CD4-positive, alpha-beta T cell (primary cell): ENCODE measurements at regions not wholly inside any gene's neighbourhood (a gene's known extent, or its start where the extent isn't known, plus 50 kb on each side); places are given as distances from the start of the nearest gene placed in this dataset.

Experiments used
- ATAC-seq: fragments of 200-7000 bp; cut with Tn5 transposase; one replicate; pipeline ENCODE4 v1.10.0; 2022; ENCODE audit warnings: mild to moderate bottlenecking; ENCODE audit not compliant: poor library complexity
- CTCF ChIA-PET: fragments of 350-600 bp; sonication (Branson Sonifier 250); formaldehyde crosslinking; loops from one replicate; lab custom pipeline; 2021; ENCODE audit warnings: antibody characterized with exemption, inconsistent platforms; lab: Charles Lee
- POLR2A ChIA-PET: fragments of 350-600 bp; sonication (Branson Sonifier 250); formaldehyde crosslinking; loops from one replicate; lab custom pipeline; 2021; ENCODE audit warnings: antibody characterized with exemption, inconsistent platforms; lab: Charles Lee
- DNase-seq, 14 experiments: peaks; one replicate each; pipeline ENCODE4 v3.0.0-alpha.2; 2013 to 2020; ENCODE audit warnings: mixed read lengths in 2 of 14
- H3K27ac ChIP-seq, 2 donors: one replicate each; pipeline versions ENCODE4 v1.5.1 to v1.7.0; 2013; ENCODE audit warnings: low read length in 2 of 2, low read depth in 1 of 2, mild to moderate bottlenecking in 1 of 2
- H3K27me3 ChIP-seq, 2 experiments: 1 replicate in 1 of 2; 2 replicates in 1 of 2; pipeline versions ENCODE4 v1.6.1 to v1.7.0; 2013; ENCODE audit warnings: low read length in 2 of 2, control low read depth in 1 of 2, mild to moderate bottlenecking in 1 of 2, moderate library complexity in 1 of 2; ENCODE audit not compliant: insufficient read depth in 2 of 2, control insufficient read depth in 1 of 2
- H3K36me3 ChIP-seq: one replicate; pipeline ENCODE4 v1.6.1; 2013; ENCODE audit warnings: low read length, control low read depth; ENCODE audit not compliant: insufficient read depth
- H3K4me1 ChIP-seq: one replicate; pipeline ENCODE4 v1.6.1; 2013; ENCODE audit warnings: low read length, control low read depth; ENCODE audit not compliant: insufficient read depth
- H3K4me3 ChIP-seq: one replicate; pipeline ENCODE4 v1.5.1; 2013; ENCODE audit warnings: mild to moderate bottlenecking, low read length, moderate library complexity
- H3K9me3 ChIP-seq, 2 experiments: 1 replicate in 1 of 2; 2 replicates in 1 of 2; pipeline versions ENCODE4 v1.6.1 to v1.7.0; 2013; ENCODE audit warnings: low read length in 2 of 2, mild to moderate bottlenecking in 2 of 2, control low read depth in 1 of 2, moderate library complexity in 1 of 2; ENCODE audit not compliant: control insufficient read depth in 1 of 2, insufficient read depth in 1 of 2
- H3K27ac Mint-ChIP-seq: one replicate; pipeline ENCODE4 v1.8.0; 2020; ENCODE audit warnings: mixed read lengths
- H3K27me3 Mint-ChIP-seq: one replicate; pipeline ENCODE4 v1.8.0; 2021; ENCODE audit warnings: mixed read lengths
- H3K36me3 Mint-ChIP-seq: one replicate; pipeline ENCODE4 v1.8.0; 2021; ENCODE audit warnings: low read depth, mixed read lengths
- H3K4me1 Mint-ChIP-seq: one replicate; pipeline ENCODE4 v1.8.0; 2021; ENCODE audit warnings: low read depth, mixed read lengths
- H3K4me3 Mint-ChIP-seq: one replicate; pipeline ENCODE4 v1.8.0; 2020; ENCODE audit warnings: mild to moderate bottlenecking, mixed read lengths
- H3K9me3 Mint-ChIP-seq: one replicate; pipeline ENCODE4 v1.8.0; 2020; ENCODE audit warnings: mixed read lengths
- intact Hi-C, 2 experiments: fragments of 100-400 bp; cut with DNase I in 1 of 2; cut with micrococcal nuclease in 1 of 2; formaldehyde crosslinking; loops; one replicate each; pipeline versions ENCODE4 v1.15.1 to v1.9.0; 2023 to 2025; cut with DNase I, micrococcal nuclease
- TF ChIP-seq, protein P1 (sequence below): fragments of 200-600 bp; IDR thresholded peaks from one replicate; pipeline ENCODE4 v1.8.0; 2022; ENCODE audit warnings: antibody characterized with exemption, mild to moderate bottlenecking

DNA sequence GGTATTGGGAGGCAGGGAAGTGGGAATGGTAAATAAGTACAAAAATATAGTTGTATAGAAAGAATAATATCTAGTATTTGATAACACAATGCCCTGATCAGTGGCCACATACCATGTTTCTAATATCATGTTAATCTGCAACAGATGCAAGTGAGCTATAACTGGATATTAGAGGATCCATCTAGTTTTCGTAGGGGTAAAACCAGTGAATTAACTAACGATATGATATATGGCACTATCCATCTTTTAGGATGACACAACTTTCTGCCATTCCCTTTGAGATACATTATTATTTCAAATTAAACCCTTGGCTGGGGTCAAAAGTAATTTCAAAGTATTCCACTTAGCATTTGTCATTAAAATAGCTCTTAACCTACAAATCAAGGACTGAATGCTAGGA is 1686.2 kb downstream of the SLITRK1 start:
- intact Hi-C loops = no loop called here
- no peaks in the 10 kb centered on the region for H3K36me3 Mint-ChIP-seq
- no peaks in the 10 kb centered on the region for H3K4me1 ChIP-seq
- TF ChIP-seq, protein P1, sequence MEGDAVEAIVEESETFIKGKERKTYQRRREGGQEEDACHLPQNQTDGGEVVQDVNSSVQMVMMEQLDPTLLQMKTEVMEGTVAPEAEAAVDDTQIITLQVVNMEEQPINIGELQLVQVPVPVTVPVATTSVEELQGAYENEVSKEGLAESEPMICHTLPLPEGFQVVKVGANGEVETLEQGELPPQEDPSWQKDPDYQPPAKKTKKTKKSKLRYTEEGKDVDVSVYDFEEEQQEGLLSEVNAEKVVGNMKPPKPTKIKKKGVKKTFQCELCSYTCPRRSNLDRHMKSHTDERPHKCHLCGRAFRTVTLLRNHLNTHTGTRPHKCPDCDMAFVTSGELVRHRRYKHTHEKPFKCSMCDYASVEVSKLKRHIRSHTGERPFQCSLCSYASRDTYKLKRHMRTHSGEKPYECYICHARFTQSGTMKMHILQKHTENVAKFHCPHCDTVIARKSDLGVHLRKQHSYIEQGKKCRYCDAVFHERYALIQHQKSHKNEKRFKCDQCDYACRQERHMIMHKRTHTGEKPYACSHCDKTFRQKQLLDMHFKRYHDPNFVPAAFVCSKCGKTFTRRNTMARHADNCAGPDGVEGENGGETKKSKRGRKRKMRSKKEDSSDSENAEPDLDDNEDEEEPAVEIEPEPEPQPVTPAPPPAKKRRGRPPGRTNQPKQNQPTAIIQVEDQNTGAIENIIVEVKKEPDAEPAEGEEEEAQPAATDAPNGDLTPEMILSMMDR = no peak
- no peaks in the 10 kb centered on the region for H3K4me1 Mint-ChIP-seq
- H3K27ac Mint-ChIP-seq = no peak overlapping the region
- no peaks in the 10 kb centered on the region for H3K9me3 ChIP-seq
- H3K27me3 ChIP-seq = no peaks in the 10 kb centered on the region
- peaks cover 20% of the 10 kb centered on the region for H3K9me3 Mint-ChIP-seq
- no peak overlapping the region for H3K4me3 ChIP-seq
- no peak for ATAC-seq
- CTCF ChIA-PET = no interaction called here
- no peak for DNase-seq
- no peak overlapping the region for H3K27ac ChIP-seq
- POLR2A ChIA-PET = no interaction called here
- H3K4me3 Mint-ChIP-seq = no peak overlapping the region
- no peaks in the 10 kb centered on the region for H3K27me3 Mint-ChIP-seq
- no peaks in the 10 kb centered on the region for H3K36me3 ChIP-seq

DNA sequence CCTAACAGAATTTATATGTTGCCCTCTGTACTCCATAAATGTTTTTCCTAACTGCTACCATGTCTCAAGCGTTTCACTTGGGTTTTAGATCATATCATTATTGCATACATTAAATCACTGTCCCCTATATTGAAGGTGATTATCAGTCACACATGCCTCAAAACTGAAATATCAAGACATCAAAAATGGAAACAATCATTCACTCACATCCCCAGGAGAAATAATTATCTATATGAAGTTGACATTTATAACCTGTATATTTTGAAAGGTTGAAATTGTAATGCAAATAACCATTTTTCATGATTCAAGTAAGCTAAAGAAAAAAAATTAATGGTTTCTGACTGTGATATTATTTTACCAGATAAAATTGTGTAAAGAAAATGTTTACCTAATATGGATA is 1695.0 kb downstream of the SLITRK1 start:
- Mint-ChIP-seq H3K36me3 (no peaks in the 10 kb centered on the region), H3K4me3 (no peak overlapping the region), H3K27me3 (no peaks in the 10 kb centered on the region), H3K27ac (no peak overlapping the region), H3K9me3 (peaks cover 19% of the 10 kb centered on the region), H3K4me1 (no peaks in the 10 kb centered on the region)
- Histone ChIP-seq H3K27ac (no peak overlapping the region), H3K36me3 (no peaks in the 10 kb centered on the region), H3K27me3 (no peaks in the 10 kb centered on the region), H3K4me3 (no peak overlapping the region), H3K9me3 (no peaks in the 10 kb centered on the region), H3K4me1 (no peaks in the 10 kb centered on the region)
- TF ChIP-seq, protein P1 = no peak
- ATAC-seq (no peak), DNase-seq (no peak)
- ChIA-PET POLR2A (no interaction called here), CTCF (no interaction called here)
- intact Hi-C loops = no loop called here

DNA sequence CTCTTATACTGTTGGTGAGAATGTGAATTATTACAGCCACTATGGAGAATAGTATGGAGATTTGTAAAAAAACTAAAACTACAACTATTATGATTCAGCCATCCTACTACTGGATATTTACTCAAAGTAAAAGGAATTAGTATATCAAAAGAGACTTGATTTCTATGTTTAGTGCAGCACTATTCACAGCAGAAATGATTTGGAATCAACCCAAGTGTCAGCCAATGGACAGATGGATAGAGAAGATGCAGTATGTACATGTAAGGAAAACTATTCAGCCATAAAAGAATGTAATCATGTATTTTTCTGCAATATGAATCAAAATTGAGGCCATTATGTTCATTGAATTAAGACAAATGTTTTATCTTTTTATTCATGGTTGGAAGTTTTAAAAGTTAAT is 1705.5 kb downstream of the SLITRK1 start:
- Histone ChIP-seq H3K36me3 (no peaks in the 10 kb centered on the region), H3K9me3 (peaks cover 0 to 5% of the 10 kb centered on the region in 2 experiments), H3K27ac (no peak overlapping the region), H3K27me3 (no peaks in the 10 kb centered on the region), H3K4me1 (no peaks in the 10 kb centered on the region), H3K4me3 (no peak overlapping the region)
- TF ChIP-seq, protein P1 = no peak
- Mint-ChIP-seq H3K4me1 (no peaks in the 10 kb centered on the region), H3K9me3 (peaks cover 17% of the 10 kb centered on the region), H3K36me3 (no peaks in the 10 kb centered on the region), H3K27me3 (no peaks in the 10 kb centered on the region), H3K27ac (no peak overlapping the region), H3K4me3 (no peak overlapping the region)
- ATAC-seq (no peak), DNase-seq (no peak)
- POLR2A ChIA-PET = no interaction called here
- intact Hi-C loops = no loop called here
- CTCF ChIA-PET = no interaction called here
